GM12878 (cell line): ENCODE measurements at regions not wholly inside any gene's neighbourhood (a gene's known extent, or its start where the extent isn't known, plus 50 kb on each side); places are given as distances from the start of the nearest gene placed in this dataset.

Experiments used
- ATAC-seq: fragments of 200-7000 bp; cut with Tn5 transposase; 3 replicates; pipeline ENCODE4 v1.9.1; 2020; ENCODE audit warnings: mild to moderate bottlenecking, moderate library complexity
- BruUV-seq: library from RNA; stranded (reverse); fragments of 400-500 nt; replicated peaks from 2 replicates; lab custom pipeline; 2021; lab: Mats Ljungman, UMichigan
- CTCF ChIA-PET: fragments of 300-600 bp; sonication (Branson Sonifier 250); formaldehyde crosslinking; extraction: SDS; loops from one replicate; lab custom pipeline; 2021; ENCODE audit warnings: inconsistent platforms; lab: Yijun Ruan, JAX
- POLR2A ChIA-PET: fragments of 350-600 bp; formaldehyde crosslinking; extraction: SDS; loops from one replicate; lab custom pipeline; 2021; ENCODE audit warnings: inconsistent platforms; lab: Charles Lee
- RAD21 ChIA-PET: fragments of 300-600 bp; sonication (Branson Sonifier 250); formaldehyde crosslinking; loops from one replicate; lab custom pipeline; 2023; ENCODE audit warnings: antibody characterized with exemption; ENCODE audit not compliant: unreplicated experiment; lab: Charles Lee
- SMC1A ChIA-PET: fragments of 300-600 bp; sonication (Branson Sonifier 250); formaldehyde crosslinking; loops from one replicate; lab custom pipeline; 2023; ENCODE audit not compliant: unreplicated experiment, uncharacterized antibody; lab: Charles Lee
- DNase-seq: peaks from one replicate; pipeline ENCODE4 v3.0.0-alpha.2; 2011; ENCODE audit warnings: low read depth, low spot score
- FAIRE-seq: peaks from 3 replicates; lab custom pipeline; 2011; peaks lifted over from hg19 to GRCh38; lab: Jason Lieb, UNC
- H2AFZ ChIP-seq: 2 replicates; pipeline ENCODE4 v1.6.0; 2011; ENCODE audit warnings: low read depth, low read length, control low read depth; ENCODE audit not compliant: control insufficient read depth
- H3K27ac ChIP-seq: 2 replicates; pipeline ENCODE4 v1.5.1; 2011; ENCODE audit warnings: control low read depth; ENCODE audit not compliant: control insufficient read depth, insufficient read depth
- H3K27me3 ChIP-seq, 2 experiments: replicated peaks in 1 of 2; 2 replicates each; pipeline versions ENCODE4 v1.6.0 to v1.6.1; 2011; ENCODE audit warnings: low read length in 1 of 2; ENCODE audit not compliant: control insufficient read depth in 2 of 2, insufficient read depth in 2 of 2
- H3K36me3 ChIP-seq, 2 experiments: 2 replicates each; pipeline ENCODE4 v1.5.1; 2011; ENCODE audit warnings: low read length in 1 of 2; ENCODE audit not compliant: control insufficient read depth in 2 of 2, insufficient read depth in 2 of 2
- H3K4me1 ChIP-seq: 2 replicates; pipeline ENCODE4 v1.6.1; 2011; ENCODE audit warnings: mild to moderate bottlenecking, low read length, moderate library complexity, mixed read lengths; ENCODE audit not compliant: control insufficient read depth, insufficient read depth
- H3K4me2 ChIP-seq: 2 replicates; pipeline ENCODE4 v1.6.0; 2011; ENCODE audit warnings: control low read depth; ENCODE audit not compliant: control insufficient read depth, insufficient read depth
- H3K4me3 ChIP-seq: fragments of 200-600 bp; sonication (generic); 2 replicates; pipeline ENCODE4 v1.5.1; 2016
- H3K79me2 ChIP-seq: 2 replicates; pipeline ENCODE4 v1.6.0; 2011; ENCODE audit warnings: low read length; ENCODE audit not compliant: control insufficient read depth, insufficient read depth
- H3K9ac ChIP-seq: 2 replicates; pipeline ENCODE4 v1.8.0; 2011; ENCODE audit warnings: low read length, control low read depth, mixed read lengths; ENCODE audit not compliant: control insufficient read depth, insufficient read depth
- H3K9me3 ChIP-seq: replicated peaks from 3 replicates; pipeline ENCODE4 v1.5.1; 2011; ENCODE audit warnings: mild to moderate bottlenecking, low read length; ENCODE audit not compliant: control insufficient read depth, insufficient read depth
- H4K20me1 ChIP-seq: 2 replicates; pipeline ENCODE4 v1.6.0; 2011; ENCODE audit not compliant: control insufficient read depth, insufficient read depth
- CBX3 ChIP-seq: fragments of 200-600 bp; sonication (generic); IDR thresholded peaks from 2 replicates; pipeline ENCODE4 v1.6.1; 2016; ENCODE audit warnings: low read depth, borderline replicate concordance
- CTCF ChIP-seq, 3 experiments: IDR thresholded peaks in 2 of 3; conservative IDR thresholded peaks in 1 of 3; 2 replicates each; pipeline ENCODE4 v1.5.1; 2011; ENCODE audit warnings: low read depth in 3 of 3, low read length in 3 of 3, mild to moderate bottlenecking in 3 of 3, control low read depth in 2 of 3, moderate library complexity in 2 of 3, inconsistent platforms in 1 of 3, mixed read lengths in 1 of 3; ENCODE audit not compliant: control insufficient read depth in 2 of 3, insufficient read depth in 1 of 3; ENCODE audit errors: extremely low read depth in 1 of 3
- FOS ChIP-seq: IDR thresholded peaks from 3 replicates; pipeline ENCODE4 v1.6.1; 2011; ENCODE audit warnings: borderline replicate concordance; ENCODE audit not compliant: insufficient read length; ENCODE audit errors: extremely low read depth
- FOXK2 ChIP-seq: fragments of 450-650 bp; IDR thresholded peaks from 2 replicates; pipeline ENCODE4 v1.6.1; 2017; ENCODE audit warnings: mild to moderate bottlenecking, moderate library complexity
- IRF5 ChIP-seq: fragments of 450-650 bp; IDR thresholded peaks from 2 replicates; pipeline ENCODE4 v1.6.1; 2017; ENCODE audit warnings: borderline replicate concordance
- PKNOX1 ChIP-seq: fragments of 450-650 bp; IDR thresholded peaks from 2 replicates; pipeline ENCODE4 v1.6.1; 2016; ENCODE audit warnings: mild to moderate bottlenecking
- RBBP5 ChIP-seq: fragments of 200-600 bp; sonication (generic); conservative IDR thresholded peaks from 2 replicates; pipeline ENCODE4 v1.6.1; 2016
- SMAD1 ChIP-seq: fragments of 450-650 bp; IDR thresholded peaks from 2 replicates; pipeline ENCODE4 v1.6.1; 2018; ENCODE audit warnings: mild to moderate bottlenecking, low read depth; ENCODE audit not compliant: partially characterized antibody
- SMC3 ChIP-seq: IDR thresholded peaks from 2 replicates; pipeline ENCODE4 v1.6.1; 2011; ENCODE audit warnings: low read length, improper control_type of control experiment, borderline replicate concordance
- ZBTB40 ChIP-seq: fragments of 450-650 bp; IDR thresholded peaks from 2 replicates; pipeline ENCODE4 v1.6.1; 2016; ENCODE audit warnings: mild to moderate bottlenecking, moderate library complexity, borderline replicate concordance
- ZNF24 ChIP-seq: fragments of 450-650 bp; IDR thresholded peaks from 2 replicates; pipeline ENCODE4 v1.6.1; 2017; ENCODE audit warnings: antibody characterized with exemption, mild to moderate bottlenecking
- WGBS: methylation state at CpG from one replicate; pipeline ENCODE4 v1.1.6; 2016; ENCODE audit warnings: low lambda C conversion rate; ENCODE audit not compliant: insufficient replicate concordance, insufficient coverage; ENCODE audit errors: missing lambda C conversion rate; 5-methylcytosine and 5-hydroxymethylcytosine counted together
- in situ Hi-C: fragments of 300-500 bp; cut with MboI; formaldehyde crosslinking; loops from 9 replicates; pipeline ENCODE4 v1.14.3; 2018; ENCODE audit warnings: mixed read lengths
- intact Hi-C: fragments of 100-400 bp; cut with micrococcal nuclease; formaldehyde crosslinking; loops from one replicate; pipeline ENCODE4 v1.14.2; 2022; ENCODE audit not compliant: unreplicated experiment

- no peak overlapping the region for H3K4me3 ChIP-seq
- CTCF ChIA-PET = no interaction called here
- RAD21 ChIA-PET = no interaction called here
- FAIRE-seq (no peak), DNase-seq (no peak), ATAC-seq (no peak)
- WGBS = 43% methylated on average over 2 of the region's 2 CpGs
- no peaks in the 10 kb centered on the region for H3K36me3 ChIP-seq
- H4K20me1 ChIP-seq = no peaks in the 10 kb centered on the region
- no peaks in the 10 kb centered on the region for H3K9me3 ChIP-seq
- POLR2A ChIA-PET = no interaction called here
- H3K27me3 ChIP-seq = no peaks in the 10 kb centered on the region
- no peak overlapping the region for H3K27ac ChIP-seq
- SMC1A ChIA-PET = interaction anchor here (1.4 kb wide), 1 partner anchor 10 kb away, joined by 3 read pairs; no protein-coding TSS in a partner anchor
- no peaks in the 10 kb centered on the region for H3K79me2 ChIP-seq
- no TSS peak for BruUV-seq
- no peaks in the 10 kb centered on the region for H3K4me1 ChIP-seq
- no peak overlapping the region for H3K9ac ChIP-seq
- no peak overlapping the region for H2AFZ ChIP-seq
- TF ChIP-seq SMC3 (no peak), IRF5 (no peak), FOS (no peak), ZBTB40 (no peak), FOXK2 (no peak), RBBP5 (no peak), SMAD1 (no peak), CBX3 (no peak), CTCF (IDR thresholded peaks at IDR 0.05 in 2 of 3, conservative IDR thresholded peaks at IDR 0.05 in 1 of 3; ENCODE audit: control insufficient read depth in 2 of 3, extremely low read depth in 1 of 3, insufficient read depth in 1 of 3, low read depth in 3 of 3, low read length in 3 of 3) (no peak), ZNF24 (no peak), PKNOX1 (no peak)
- intact Hi-C loops (no loop called here), in situ Hi-C loops (no loop called here)
- H3K4me2 ChIP-seq = no peak overlapping the region
These were observed 328.8 kb downstream of the PLA2G4A start for GRCh38 chr1:187157552-187157951.
